Endothelial cell of umbilical vein (primary cell): ENCODE measurements at regions not wholly inside any gene's neighbourhood (a gene's known extent, or its start where the extent isn't known, plus 50 kb on each side); places are given as distances from the start of the nearest gene placed in this dataset.

Experiments used
- BruUV-seq: library from RNA; stranded (reverse); fragments of 400-500 nt; replicated peaks from 2 replicates; lab custom pipeline; 2021; lab: Mats Ljungman, UMichigan
- CTCF ChIA-PET: fragments of 300-600, 350-600 bp; sonication (Branson Sonifier 250); formaldehyde crosslinking; loops from one replicate; lab custom pipeline; 2021; ENCODE audit warnings: antibody characterized with exemption, inconsistent platforms; lab: Charles Lee
- POLR2A ChIA-PET: fragments of 300-600, 350-600 bp; sonication (Branson Sonifier 250); formaldehyde crosslinking; loops from one replicate; lab custom pipeline; 2021; ENCODE audit warnings: antibody characterized with exemption, inconsistent platforms; lab: Charles Lee
- DNase-seq: peaks from one replicate; pipeline ENCODE4 v3.0.0-alpha.2; 2011; ENCODE audit warnings: low read depth, low spot score
- FAIRE-seq: peaks from 2 replicates; lab custom pipeline; 2011; peaks lifted over from hg19 to GRCh38; lab: Jason Lieb, UNC
- H2AFZ ChIP-seq: 2 replicates; pipeline ENCODE4 v1.6.0; 2012; ENCODE audit warnings: low read depth, low read length, control low read depth, inconsistent platforms
- H3K27ac ChIP-seq: 2 replicates; pipeline ENCODE4 v1.5.1; 2011; ENCODE audit warnings: low read depth, mild to moderate bottlenecking, control low read depth, low read length, moderate library complexity; ENCODE audit not compliant: insufficient read depth
- H3K27me3 ChIP-seq, 2 experiments: 2 replicates each; pipeline versions ENCODE4 v1.6.0 to v1.6.1; 2011; ENCODE audit warnings: low read length in 2 of 2, mixed read lengths in 1 of 2; ENCODE audit not compliant: control insufficient read depth in 2 of 2, insufficient read depth in 2 of 2
- H3K36me3 ChIP-seq, 2 experiments: 2 replicates in 1 of 2; 3 replicates in 1 of 2; pipeline ENCODE4 v1.5.1; 2011; ENCODE audit warnings: low read length in 2 of 2, mild to moderate bottlenecking in 1 of 2, moderate library complexity in 1 of 2; ENCODE audit not compliant: control insufficient read depth in 2 of 2, insufficient read depth in 2 of 2; ENCODE audit errors: extremely low read depth in 1 of 2
- H3K4me1 ChIP-seq: 3 replicates; pipeline ENCODE4 v1.5.1; 2011; ENCODE audit warnings: mild to moderate bottlenecking, low read length; ENCODE audit not compliant: control insufficient read depth, insufficient read depth; ENCODE audit errors: extremely low read depth
- H3K4me2 ChIP-seq: 2 replicates; pipeline ENCODE4 v1.6.1; 2011; ENCODE audit warnings: low read length, control low read depth, mixed read lengths; ENCODE audit not compliant: insufficient read depth
- H3K4me3 ChIP-seq, 3 experiments: fragments of 200-600 bp in 1 of 3; sonication (generic), shearing (Covaris generic) in 1 of 3; replicated peaks in 1 of 3; 2 replicates each; pipeline ENCODE4 v1.5.1; 2011 to 2016; ENCODE audit warnings: control low read depth in 3 of 3, low read length in 3 of 3, mild to moderate bottlenecking in 2 of 3, inconsistent platforms in 1 of 3, low read depth in 1 of 3, moderate library complexity in 1 of 3; ENCODE audit not compliant: insufficient read depth in 1 of 3
- H3K79me2 ChIP-seq: 2 replicates; pipeline ENCODE4 v1.6.0; 2012; ENCODE audit warnings: low read length, inconsistent platforms; ENCODE audit not compliant: control insufficient read depth, insufficient read depth
- H3K9ac ChIP-seq: replicated peaks from 2 replicates; pipeline ENCODE3; 2011; ENCODE audit warnings: low read length, control low read depth; ENCODE audit not compliant: insufficient read depth; ENCODE audit errors: extremely low read depth
- H3K9me1 ChIP-seq: replicated peaks from 3 replicates; pipeline ENCODE4 v1.6.0; 2011; ENCODE audit warnings: mild to moderate bottlenecking, low read length; ENCODE audit not compliant: control insufficient read depth, insufficient read depth; ENCODE audit errors: extremely low read depth
- H3K9me3 ChIP-seq: replicated peaks from 2 replicates; pipeline ENCODE4 v1.5.1; 2012; ENCODE audit warnings: low read length, inconsistent platforms; ENCODE audit not compliant: control insufficient read depth, insufficient read depth
- H4K20me1 ChIP-seq: replicated peaks from 2 replicates; pipeline ENCODE3; 2011; ENCODE audit warnings: mild to moderate bottlenecking, low read length; ENCODE audit not compliant: control insufficient read depth, insufficient read depth; ENCODE audit errors: extremely low read depth
- CTCF ChIP-seq, 2 donors: IDR thresholded peaks; 1 replicate in 1 of 2; 2 replicates in 1 of 2; pipeline ENCODE4 v1.5.1; 2011; ENCODE audit warnings: low read length in 2 of 2, mild to moderate bottlenecking in 2 of 2, moderate library complexity in 2 of 2, control low read depth in 1 of 2, inconsistent platforms in 1 of 2, low read depth in 1 of 2; ENCODE audit not compliant: insufficient read depth in 1 of 2; ENCODE audit errors: extremely low read depth in 1 of 2
- EZH2 ChIP-seq: IDR thresholded peaks from 2 replicates; pipeline ENCODE4 v1.6.1; 2012; ENCODE audit warnings: borderline replicate concordance, low read depth, mild to moderate bottlenecking, moderate library complexity, low read length, inconsistent platforms; ENCODE audit not compliant: severe bottlenecking
- FOS ChIP-seq: IDR thresholded peaks from 2 replicates; pipeline ENCODE4 v1.6.1; 2011; ENCODE audit warnings: mild to moderate bottlenecking, low read length, moderate library complexity, borderline replicate concordance; ENCODE audit not compliant: insufficient read depth
- GATA2 ChIP-seq: IDR thresholded peaks from 2 replicates; pipeline ENCODE4 v1.7.0; 2011; ENCODE audit warnings: low read depth, mild to moderate bottlenecking, moderate library complexity, mixed read lengths, low read length; ENCODE audit not compliant: insufficient read length, insufficient read depth
- JUN ChIP-seq: IDR thresholded peaks from 2 replicates; pipeline ENCODE4 v1.6.1; 2011; ENCODE audit warnings: borderline replicate concordance, low read depth; ENCODE audit not compliant: insufficient read length, insufficient read depth
- MAX ChIP-seq: IDR thresholded peaks from 2 replicates; pipeline ENCODE4 v1.6.1; 2011; ENCODE audit not compliant: insufficient read depth, insufficient read length
- MYC ChIP-seq: IDR thresholded peaks from one replicate; pipeline ENCODE4 v1.6.1; 2011; ENCODE audit warnings: mild to moderate bottlenecking, low read depth, low read length
- POLR2A ChIP-seq: IDR thresholded peaks from 2 replicates; pipeline ENCODE4 v1.6.1; 2012; ENCODE audit warnings: low read depth, mild to moderate bottlenecking, control low read depth, low read length
- POLR2AphosphoS5 ChIP-seq: IDR thresholded peaks from 2 replicates; pipeline ENCODE4 v1.6.1; 2012; ENCODE audit warnings: low read depth, mild to moderate bottlenecking, control low read depth, low read length, moderate library complexity; ENCODE audit not compliant: insufficient read depth
- dilution Hi-C: fragments of 300-500 bp; cut with MboI; formaldehyde crosslinking; loops from one replicate; pipeline ENCODE4 v1.15.0; 2019; ENCODE audit warnings: low sequenced_read_pairs; ENCODE audit not compliant: extremely low pct_ligation_motif_present
- intact Hi-C: fragments of 100-400 bp; cut with micrococcal nuclease; formaldehyde crosslinking; loops from one replicate; pipeline ENCODE4 v1.10.0; 2022

GRCh38 chr1:25061261-25061995, 131.4 kb upstream of the RUNX3 start:
- no peaks in the 10 kb centered on the region for H3K9me1 ChIP-seq
- no peaks in the 10 kb centered on the region for H3K27me3 ChIP-seq
- H3K4me3 ChIP-seq = no peak overlapping the region
- no peak overlapping the region for H3K27ac ChIP-seq
- BruUV-seq = no TSS peak
- TF ChIP-seq POLR2A (no peak), GATA2 (no peak), JUN (no peak), MYC (no peak), EZH2 (no peak), MAX (no peak), POLR2AphosphoS5 (no peak), FOS (no peak), CTCF (IDR thresholded peaks at IDR 0.05; ENCODE audit: extremely low read depth in 1 of 2, insufficient read depth in 1 of 2, low read depth in 1 of 2, low read length in 2 of 2) (no peak)
- dilution Hi-C loops = no loop called here
- CTCF ChIA-PET = no interaction called here
- POLR2A ChIA-PET = no interaction called here
- no peaks in the 10 kb centered on the region for H3K79me2 ChIP-seq
- H2AFZ ChIP-seq = no peak overlapping the region
- no peaks in the 10 kb centered on the region for H3K4me1 ChIP-seq
- no peak overlapping the region for H3K4me2 ChIP-seq
- intact Hi-C loops = no loop called here
- FAIRE-seq (no peak), DNase-seq (no peak)
- H3K9me3 ChIP-seq = no peaks in the 10 kb centered on the region
- H3K36me3 ChIP-seq = no peaks in the 10 kb centered on the region
- H4K20me1 ChIP-seq = no peaks in the 10 kb centered on the region
- no peak overlapping the region for H3K9ac ChIP-seq
